Panc1 (cell line): ENCODE measurements at regions not wholly inside any gene's neighbourhood (a gene's known extent, or its start where the extent isn't known, plus 50 kb on each side); places are given as distances from the start of the nearest gene placed in this dataset.

Experiments used
- CTCF ChIP-seq: fragments of 450-650 bp; IDR thresholded peaks from 2 replicates; pipeline ENCODE4 v1.5.1; 2017; ENCODE audit warnings: mild to moderate bottlenecking
- REST ChIP-seq, 2 experiments: IDR thresholded peaks; 2 replicates each; pipeline ENCODE4 v1.6.1; 2011 to 2012; ENCODE audit warnings: low read depth in 2 of 2, control low read depth in 1 of 2, low read length in 1 of 2, mild to moderate bottlenecking in 1 of 2, moderate library complexity in 1 of 2; ENCODE audit not compliant: insufficient read depth in 1 of 2

- TF ChIP-seq CTCF (no peak), REST (IDR thresholded peaks at IDR 0.05; ENCODE audit: insufficient read depth in 1 of 2, low read depth in 2 of 2, low read length in 1 of 2) (no peak)
These were observed 707.1 kb downstream of the EFNA5 start for GRCh38 chr5:106963630-106964029.
